ENCODE measurements at regions not wholly inside any gene's neighbourhood (a gene's known extent, or its start where the extent isn't known, plus 50 kb on each side); places are given as distances from the start of the nearest gene placed in this dataset.
"Not testable (repeated sequence)": the region's sequence is repeated elsewhere in the genome, so short reads cannot be mapped to it uniquely, and the experiment has no call there.

GRCh38 chr15:81781395-81781794 is 264.4 kb downstream of the MEX3B start:
- in situ Hi-C loops (cut with MboI; ENCODE audit: low pct_unique_long_range_greater_than_20kb, low sequenced_read_pairs, unreplicated experiment): no loop called here
- no peak for DNase-seq (ENCODE audit: low spot score)
- TF ChIP-seq CTCF (IDR thresholded peaks at IDR 0.05; ENCODE audit: extremely low read depth, insufficient read depth, missing control alignments): no peak

- no peak for DNase-seq (ENCODE audit: low spot score)
- in situ Hi-C loops (cut with MboI; ENCODE audit: low pct_unique_long_range_greater_than_20kb, low sequenced_read_pairs, unreplicated experiment): no loop called here
- no peak for TF ChIP-seq CTCF (IDR thresholded peaks at IDR 0.05; ENCODE audit: extremely low read depth, insufficient read depth, missing control alignments)
These were observed 264.9 kb downstream of the MEX3B start for GRCh38 chr15:81780966-81781365.

GRCh38 chr15:81779181-81779580 is 266.6 kb downstream of the MEX3B start:
- in situ Hi-C loops (cut with MboI; ENCODE audit: low pct_unique_long_range_greater_than_20kb, low sequenced_read_pairs, unreplicated experiment): no loop called here
- TF ChIP-seq CTCF (IDR thresholded peaks at IDR 0.05; ENCODE audit: extremely low read depth, insufficient read depth, missing control alignments): no peak
- DNase-seq (ENCODE audit: low spot score): no peak

- in situ Hi-C loops (cut with MboI; ENCODE audit: low pct_unique_long_range_greater_than_20kb, low sequenced_read_pairs, unreplicated experiment): no loop called here
- no peak for DNase-seq (ENCODE audit: low spot score)
- TF ChIP-seq CTCF (IDR thresholded peaks at IDR 0.05; ENCODE audit: extremely low read depth, insufficient read depth, missing control alignments): no peak
These were observed 268.3 kb downstream of the MEX3B start for GRCh38 chr15:81777546-81777945.

GRCh38 chr15:81776976-81777375 is 268.8 kb downstream of the MEX3B start:
- DNase-seq (ENCODE audit: low spot score): no peak
- in situ Hi-C loops (cut with MboI; ENCODE audit: low pct_unique_long_range_greater_than_20kb, low sequenced_read_pairs, unreplicated experiment): no loop called here
- TF ChIP-seq CTCF (IDR thresholded peaks at IDR 0.05; ENCODE audit: extremely low read depth, insufficient read depth, missing control alignments): no peak

GRCh38 chr15:81775779-81776178 is 270.0 kb downstream of the MEX3B start:
- in situ Hi-C loops (cut with MboI; ENCODE audit: low pct_unique_long_range_greater_than_20kb, low sequenced_read_pairs, unreplicated experiment); DNase-seq (ENCODE audit: low spot score): not testable (repeated sequence)

- no peak for TF ChIP-seq CTCF (IDR thresholded peaks at IDR 0.05; ENCODE audit: extremely low read depth, insufficient read depth, missing control alignments)
- DNase-seq (ENCODE audit: low spot score): no peak
- in situ Hi-C loops (cut with MboI; ENCODE audit: low pct_unique_long_range_greater_than_20kb, low sequenced_read_pairs, unreplicated experiment): no loop called here
These were observed 271.5 kb downstream of the MEX3B start for GRCh38 chr15:81774309-81774708.
